ENCODE measurements at regions not wholly inside any gene's neighbourhood (a gene's known extent, or its start where the extent isn't known, plus 50 kb on each side); places are given as distances from the start of the nearest gene placed in this dataset.

DNA sequence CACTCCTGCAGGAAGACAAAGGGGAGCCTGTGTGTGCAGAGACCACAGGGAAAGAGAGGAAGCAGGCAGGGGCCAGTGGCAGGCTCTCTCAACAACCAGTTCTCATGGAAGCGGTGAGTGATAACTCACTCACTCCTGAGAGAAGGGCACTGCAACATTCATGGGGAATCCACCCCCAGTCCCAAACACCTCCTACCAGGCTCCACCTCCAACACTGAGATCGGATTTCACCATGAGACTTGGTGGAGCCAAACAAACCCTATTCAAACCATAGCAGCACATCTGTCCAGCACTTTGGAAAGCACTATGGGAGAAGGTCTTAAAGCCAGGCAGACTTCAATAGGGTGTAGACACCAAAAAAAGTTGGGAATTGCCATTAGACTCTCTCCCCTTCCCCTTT, 345.7 kb upstream of the SPRED2 start:
- Histone ChIP-seq H3K4me3 (ENCODE audit: low read length, poor library complexity, severe bottlenecking) (no peak overlapping the region), H4K20me1 (ENCODE audit: insufficient read depth, low read length, poor library complexity, severe bottlenecking) (no peaks in the 10 kb centered on the region), H3K4me2 (ENCODE audit: low read depth, low read length, poor library complexity, severe bottlenecking) (no peak overlapping the region), H3K79me2 (ENCODE audit: insufficient read depth, low read length) (no peaks in the 10 kb centered on the region), H3K9ac (ENCODE audit: low read depth, low read length, poor library complexity, severe bottlenecking) (no peak overlapping the region), H3K9me3 (ENCODE audit: insufficient read depth, low read depth, low read length) (no peaks in the 10 kb centered on the region), H3K4me1 (ENCODE audit: insufficient read depth, low read length, poor library complexity, severe bottlenecking) (no peaks in the 10 kb centered on the region), H2AFZ (ENCODE audit: low read length) (no peak overlapping the region), H3K36me3 (ENCODE audit: insufficient read depth, low read length) (no peaks in the 10 kb centered on the region), H3F3A (ENCODE audit: low read depth) (no peaks in the 10 kb centered on the region), H3K27me3 (ENCODE audit: insufficient read depth, low read length, poor library complexity, severe bottlenecking) (no peaks in the 10 kb centered on the region), H3K9me2 (replicated peaks; ENCODE audit: low read depth, low read length) (no peaks in the 10 kb centered on the region)
- no peak for TF ChIP-seq EZH2phosphoT487 (IDR thresholded peaks at IDR 0.05; ENCODE audit: borderline replicate concordance)
- TF ChIP-seq, protein P1, sequence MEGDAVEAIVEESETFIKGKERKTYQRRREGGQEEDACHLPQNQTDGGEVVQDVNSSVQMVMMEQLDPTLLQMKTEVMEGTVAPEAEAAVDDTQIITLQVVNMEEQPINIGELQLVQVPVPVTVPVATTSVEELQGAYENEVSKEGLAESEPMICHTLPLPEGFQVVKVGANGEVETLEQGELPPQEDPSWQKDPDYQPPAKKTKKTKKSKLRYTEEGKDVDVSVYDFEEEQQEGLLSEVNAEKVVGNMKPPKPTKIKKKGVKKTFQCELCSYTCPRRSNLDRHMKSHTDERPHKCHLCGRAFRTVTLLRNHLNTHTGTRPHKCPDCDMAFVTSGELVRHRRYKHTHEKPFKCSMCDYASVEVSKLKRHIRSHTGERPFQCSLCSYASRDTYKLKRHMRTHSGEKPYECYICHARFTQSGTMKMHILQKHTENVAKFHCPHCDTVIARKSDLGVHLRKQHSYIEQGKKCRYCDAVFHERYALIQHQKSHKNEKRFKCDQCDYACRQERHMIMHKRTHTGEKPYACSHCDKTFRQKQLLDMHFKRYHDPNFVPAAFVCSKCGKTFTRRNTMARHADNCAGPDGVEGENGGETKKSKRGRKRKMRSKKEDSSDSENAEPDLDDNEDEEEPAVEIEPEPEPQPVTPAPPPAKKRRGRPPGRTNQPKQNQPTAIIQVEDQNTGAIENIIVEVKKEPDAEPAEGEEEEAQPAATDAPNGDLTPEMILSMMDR (conservative IDR thresholded peaks at IDR 0.05; ENCODE audit: low read length): no peak

- Histone ChIP-seq H3F3A (ENCODE audit: low read depth) (no peaks in the 10 kb centered on the region), H3K4me2 (ENCODE audit: low read depth, low read length, poor library complexity, severe bottlenecking) (no peak overlapping the region), H3K9me2 (replicated peaks; ENCODE audit: low read depth, low read length) (no peaks in the 10 kb centered on the region), H3K9ac (ENCODE audit: low read depth, low read length, poor library complexity, severe bottlenecking) (no peak overlapping the region), H3K4me3 (ENCODE audit: low read length, poor library complexity, severe bottlenecking) (no peak overlapping the region), H3K9me3 (ENCODE audit: insufficient read depth, low read depth, low read length) (no peaks in the 10 kb centered on the region), H3K79me2 (ENCODE audit: insufficient read depth, low read length) (no peaks in the 10 kb centered on the region), H3K36me3 (ENCODE audit: insufficient read depth, low read length) (no peaks in the 10 kb centered on the region), H4K20me1 (ENCODE audit: insufficient read depth, low read length, poor library complexity, severe bottlenecking) (no peaks in the 10 kb centered on the region), H2AFZ (ENCODE audit: low read length) (no peak overlapping the region), H3K4me1 (ENCODE audit: insufficient read depth, low read length, poor library complexity, severe bottlenecking) (no peaks in the 10 kb centered on the region), H3K27me3 (ENCODE audit: insufficient read depth, low read length, poor library complexity, severe bottlenecking) (no peaks in the 10 kb centered on the region)
- no peak for TF ChIP-seq EZH2phosphoT487 (IDR thresholded peaks at IDR 0.05; ENCODE audit: borderline replicate concordance)
- TF ChIP-seq, protein P1 (conservative IDR thresholded peaks at IDR 0.05; ENCODE audit: low read length): no peak
Observed at GRCh38 chr2:65775839-65776238, 343.4 kb upstream of the SPRED2 start.

- H3K9me3 ChIP-seq (ENCODE audit: insufficient read depth, low read depth, low read length): no peaks in the 10 kb centered on the region
- H2AFZ ChIP-seq (ENCODE audit: low read length): no peak overlapping the region
- H3K9ac ChIP-seq (ENCODE audit: low read depth, low read length, poor library complexity, severe bottlenecking): no peak overlapping the region
- H3K9me2 ChIP-seq (replicated peaks; ENCODE audit: low read depth, low read length): no peaks in the 10 kb centered on the region; the same call in 1 of the 2 replicates
- H3K36me3 ChIP-seq (ENCODE audit: insufficient read depth, low read length): no peaks in the 10 kb centered on the region
- H4K20me1 ChIP-seq (ENCODE audit: insufficient read depth, low read length, poor library complexity, severe bottlenecking): no peaks in the 10 kb centered on the region
- H3K4me3 ChIP-seq (ENCODE audit: low read length, poor library complexity, severe bottlenecking): no peak overlapping the region
- H3K27me3 ChIP-seq (ENCODE audit: insufficient read depth, low read length, poor library complexity, severe bottlenecking): no peaks in the 10 kb centered on the region
- H3K4me2 ChIP-seq (ENCODE audit: low read depth, low read length, poor library complexity, severe bottlenecking): no peak overlapping the region
- TF ChIP-seq, protein P1 (conservative IDR thresholded peaks at IDR 0.05; ENCODE audit: low read length): no peak
- no peak for TF ChIP-seq EZH2phosphoT487 (IDR thresholded peaks at IDR 0.05; ENCODE audit: borderline replicate concordance)
- H3K79me2 ChIP-seq (ENCODE audit: insufficient read depth, low read length): no peaks in the 10 kb centered on the region
- no peaks in the 10 kb centered on the region for H3F3A ChIP-seq (ENCODE audit: low read depth)
- no peaks in the 10 kb centered on the region for H3K4me1 ChIP-seq (ENCODE audit: insufficient read depth, low read length, poor library complexity, severe bottlenecking)
Observed at GRCh38 chr2:65767946-65768345, 335.5 kb upstream of the SPRED2 start.

Data from Loucy (cell line).